ENCODE measurements at regions not wholly inside any gene's neighbourhood (a gene's known extent, or its start where the extent isn't known, plus 50 kb on each side); places are given as distances from the start of the nearest gene placed in this dataset.
"Not testable (repeated sequence)": the region's sequence is repeated elsewhere in the genome, so short reads cannot be mapped to it uniquely, and the experiment has no call there.

GRCh38 chr10:131567279-131568162, 256.0 kb upstream of the TCERG1L start:
- no peak for DNase-seq

- DNase-seq = no peak
Observed at GRCh38 chr10:131568866-131569265, 257.3 kb upstream of the TCERG1L start.

DNA sequence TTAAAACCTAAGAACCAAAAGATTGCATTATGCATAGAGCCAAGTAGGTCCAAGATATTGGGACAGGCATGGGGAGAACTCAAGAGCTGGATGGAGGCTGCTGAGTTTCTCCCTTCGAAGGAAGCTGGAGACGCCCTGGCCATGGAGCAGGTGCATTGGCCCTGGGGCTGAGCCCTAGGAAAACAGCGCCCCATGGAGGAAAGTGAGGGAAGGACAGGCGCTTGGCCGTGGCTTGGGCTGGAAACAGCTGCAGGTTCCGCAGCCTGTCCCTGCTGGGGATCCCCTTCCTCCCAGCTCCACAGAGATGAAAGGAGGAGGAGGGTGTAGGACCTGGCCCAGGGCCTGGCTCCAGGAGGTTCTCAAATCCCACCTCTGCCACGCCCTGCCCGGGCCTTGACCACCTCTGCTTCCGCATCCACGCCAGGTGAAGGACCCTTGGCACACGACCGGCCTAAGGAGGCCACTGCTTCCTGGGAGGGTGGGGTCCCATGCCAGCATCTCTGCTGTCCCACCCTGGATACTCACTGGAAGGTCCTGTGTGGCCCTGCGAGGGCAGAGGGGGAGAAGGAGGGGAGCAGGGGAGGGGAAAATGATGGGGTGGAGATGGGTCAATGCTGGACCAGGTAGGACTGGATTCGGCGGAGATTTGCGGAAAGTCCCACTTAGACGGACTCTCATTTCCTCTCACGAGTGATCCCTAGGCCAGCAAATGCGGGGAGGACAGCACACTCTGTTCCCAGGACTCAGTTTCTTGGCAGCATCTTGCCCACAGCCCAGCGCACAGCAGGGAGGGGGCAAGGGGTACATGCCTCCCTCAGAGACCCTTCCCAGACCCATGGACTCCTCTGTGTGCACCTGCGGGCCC, 258.6 kb upstream of the TCERG1L start:
- no peak for DNase-seq

- no peak for DNase-seq
Observed at GRCh38 chr10:131570716-131571307, 259.3 kb upstream of the TCERG1L start.

GRCh38 chr10:131571346-131571745, 259.8 kb upstream of the TCERG1L start:
- DNase-seq = no peak

- no peak for DNase-seq
Observed at GRCh38 chr10:131571865-131572264, 260.3 kb upstream of the TCERG1L start.

GRCh38 chr10:131573256-131573655, 261.7 kb upstream of the TCERG1L start:
- no peak for DNase-seq

DNA sequence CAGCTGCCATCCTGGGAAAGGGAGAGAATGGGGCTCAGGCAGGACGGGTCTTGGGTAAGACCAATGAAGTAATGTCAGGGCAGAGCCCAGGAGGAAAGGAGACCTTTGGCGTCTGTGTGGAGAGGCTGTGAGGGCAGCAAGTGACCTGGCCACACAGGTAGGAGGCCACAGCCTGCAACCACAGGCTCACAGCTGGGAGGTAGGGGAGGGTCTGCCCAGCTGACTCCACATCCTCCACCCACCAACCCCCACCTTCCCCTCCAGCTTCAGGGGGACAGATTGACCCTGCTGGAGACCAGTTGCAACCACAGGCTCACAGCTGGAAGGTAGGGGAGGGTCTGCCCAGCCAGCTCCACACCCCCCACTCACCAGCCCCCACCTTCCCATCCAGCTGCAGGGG, 262.2 kb upstream of the TCERG1L start:
- DNase-seq = no peak

- no peak for DNase-seq
Observed at GRCh38 chr10:131574363-131574706, 262.8 kb upstream of the TCERG1L start.

- DNase-seq = no peak
Observed at GRCh38 chr10:131574707-131575430, 263.3 kb upstream of the TCERG1L start.

GRCh38 chr10:131575877-131576276, 264.4 kb upstream of the TCERG1L start:
- DNase-seq = no peak

DNA sequence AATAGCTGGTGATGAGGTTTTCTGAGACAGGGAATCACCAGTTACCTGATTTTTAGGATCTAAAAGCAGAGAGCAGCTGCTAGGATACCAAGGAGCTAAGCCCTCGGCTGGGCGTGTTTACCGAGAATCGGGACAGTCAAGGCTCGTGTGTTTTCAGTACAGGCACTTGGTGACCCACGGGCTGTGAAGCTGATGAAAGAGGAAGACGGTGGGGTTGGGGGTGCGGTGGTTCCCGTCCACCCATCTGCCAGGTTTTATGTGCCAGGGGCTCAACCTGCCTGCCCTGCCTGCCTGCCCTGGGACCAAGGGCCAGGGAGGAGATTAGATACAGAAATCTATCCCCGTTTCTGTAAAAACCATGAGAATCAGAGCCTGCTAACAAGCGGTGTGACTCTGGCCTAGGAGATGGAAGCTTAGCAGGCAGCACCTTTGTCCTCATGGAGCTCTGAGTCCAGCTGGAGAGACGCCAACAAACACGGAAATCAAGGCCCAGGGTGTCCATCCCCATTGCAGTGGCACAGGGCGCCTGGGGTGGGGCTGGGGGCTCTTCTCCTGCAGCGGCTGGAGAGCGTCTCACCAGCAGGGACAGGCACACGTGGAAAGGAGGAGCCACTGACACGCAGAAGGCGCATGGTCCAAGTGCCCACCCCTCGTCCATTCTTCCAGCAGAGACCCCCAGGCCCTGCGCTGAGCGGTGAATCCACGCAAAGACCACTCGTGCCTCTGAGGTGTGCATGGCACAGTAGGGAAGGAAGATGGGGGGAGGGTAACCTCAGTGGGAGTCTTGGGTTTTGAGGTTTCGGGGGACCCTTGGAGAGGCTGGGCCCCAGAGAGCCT, 265.0 kb upstream of the TCERG1L start:
- no peak for DNase-seq

DNA sequence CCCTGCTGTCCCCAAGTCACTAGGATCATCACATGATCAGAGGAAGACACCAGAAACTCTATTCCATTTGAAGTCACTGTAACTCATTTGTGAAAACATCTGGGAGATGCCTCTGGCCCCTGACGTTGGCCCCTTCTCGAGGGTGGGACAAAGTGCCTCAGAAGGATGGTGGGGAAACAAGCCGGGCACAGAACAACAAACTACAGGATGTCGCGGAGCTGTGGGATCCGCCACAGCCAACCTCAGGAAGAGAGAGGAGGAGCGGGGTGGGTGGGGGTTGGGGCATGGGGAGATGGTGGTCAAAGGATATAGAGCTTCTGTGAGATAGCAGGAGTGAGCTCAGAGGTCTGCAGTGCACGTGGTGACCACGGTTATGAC, 265.6 kb upstream of the TCERG1L start:
- DNase-seq = no peak

DNA sequence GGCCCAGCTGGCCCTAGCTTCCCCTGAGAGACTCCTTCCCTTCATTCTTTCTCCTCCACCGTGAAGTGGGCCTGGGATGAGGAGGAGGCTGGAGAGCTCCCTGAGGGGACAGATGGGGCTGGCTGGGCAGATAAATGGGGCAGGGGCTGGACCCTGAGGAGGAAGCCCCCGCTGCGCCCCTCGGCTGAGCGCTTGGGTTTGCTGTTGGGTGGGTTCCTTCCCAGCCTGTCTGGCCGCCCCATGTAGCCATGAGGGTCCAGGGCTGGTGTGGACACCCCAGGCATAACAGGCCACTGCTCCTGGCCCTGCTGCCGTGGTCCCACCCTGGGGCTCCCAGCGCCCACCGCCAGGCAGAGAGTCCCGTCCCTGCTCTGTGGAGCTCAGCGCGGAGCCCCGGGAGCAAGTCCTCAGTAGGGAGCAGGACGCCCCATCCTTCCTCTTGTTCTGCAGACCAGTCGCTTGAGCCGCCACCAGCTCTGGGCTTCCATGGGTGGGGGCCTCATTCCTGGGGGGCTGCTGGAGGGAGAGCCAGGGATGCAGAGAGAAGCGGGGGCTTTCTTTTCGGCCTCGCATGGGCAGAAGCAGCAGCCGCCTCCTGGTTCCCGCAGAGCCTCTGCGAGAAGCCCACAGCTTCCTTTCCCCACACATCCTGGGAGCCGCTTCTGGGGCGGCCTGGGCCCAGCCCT, 266.4 kb upstream of the TCERG1L start:
- no peak for DNase-seq

DNA sequence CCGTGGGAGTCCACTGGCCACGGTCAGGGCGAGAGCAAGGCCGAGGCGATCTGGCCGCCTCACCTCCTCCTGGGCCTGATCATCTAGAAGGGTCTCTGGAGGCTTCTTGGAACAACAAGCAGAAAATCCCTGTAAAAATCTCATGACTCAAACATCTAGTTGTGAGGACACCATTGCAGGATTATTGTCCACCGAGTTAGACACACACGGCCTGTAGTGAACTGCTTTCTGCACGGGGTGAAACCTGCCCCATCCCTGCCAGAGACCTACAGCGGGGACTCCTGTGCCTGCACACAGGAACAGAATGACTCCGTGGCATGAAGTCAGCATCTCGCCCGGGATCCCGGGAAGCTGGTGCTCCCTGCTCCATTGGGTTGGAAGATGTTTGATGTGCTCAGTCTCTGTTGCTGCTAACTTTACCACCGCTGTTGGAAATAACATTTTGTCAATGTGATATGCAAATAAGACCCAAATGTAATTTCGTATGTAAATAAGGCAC, 267.0 kb upstream of the TCERG1L start:
- DNase-seq = no peak

DNA sequence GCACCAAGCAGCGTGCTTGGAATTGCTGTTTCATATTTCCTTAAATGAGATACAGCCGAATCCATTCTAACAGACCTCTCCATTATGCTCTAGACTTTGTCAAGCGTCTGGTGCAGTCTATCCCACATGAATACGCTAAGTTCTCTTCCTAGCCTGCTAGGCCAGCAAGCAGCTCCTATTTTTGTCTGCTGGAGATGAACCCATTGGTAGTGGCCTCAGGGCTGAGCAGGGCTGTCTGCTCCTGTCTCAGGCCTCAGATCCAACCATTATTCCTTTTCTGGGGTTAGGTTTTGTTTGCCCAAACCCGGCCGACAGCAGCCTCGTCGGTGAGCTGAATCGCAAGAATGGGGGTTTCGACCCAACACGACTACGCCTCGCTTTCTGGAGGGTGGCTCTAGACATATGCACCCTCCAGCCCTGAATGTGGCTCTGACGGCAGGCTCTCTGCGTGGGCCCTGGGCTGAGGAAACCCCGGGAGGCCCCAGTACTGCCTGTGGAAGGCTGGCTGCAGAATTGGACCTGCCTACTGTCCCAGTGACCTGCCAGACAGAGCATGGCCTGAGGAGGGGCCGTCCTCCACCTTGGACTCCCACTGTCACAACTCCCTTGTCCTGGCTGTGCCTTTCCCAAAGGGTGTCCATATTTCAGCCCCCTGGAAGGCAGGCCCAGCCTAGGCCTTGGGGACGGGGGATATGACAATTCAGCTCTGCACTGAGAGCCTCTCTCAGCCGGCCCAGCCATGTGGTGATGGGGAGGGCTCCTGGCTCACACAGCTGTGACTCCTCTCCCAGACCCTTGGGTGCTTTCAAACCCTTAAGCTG, 267.9 kb upstream of the TCERG1L start:
- DNase-seq = no peak

DNA sequence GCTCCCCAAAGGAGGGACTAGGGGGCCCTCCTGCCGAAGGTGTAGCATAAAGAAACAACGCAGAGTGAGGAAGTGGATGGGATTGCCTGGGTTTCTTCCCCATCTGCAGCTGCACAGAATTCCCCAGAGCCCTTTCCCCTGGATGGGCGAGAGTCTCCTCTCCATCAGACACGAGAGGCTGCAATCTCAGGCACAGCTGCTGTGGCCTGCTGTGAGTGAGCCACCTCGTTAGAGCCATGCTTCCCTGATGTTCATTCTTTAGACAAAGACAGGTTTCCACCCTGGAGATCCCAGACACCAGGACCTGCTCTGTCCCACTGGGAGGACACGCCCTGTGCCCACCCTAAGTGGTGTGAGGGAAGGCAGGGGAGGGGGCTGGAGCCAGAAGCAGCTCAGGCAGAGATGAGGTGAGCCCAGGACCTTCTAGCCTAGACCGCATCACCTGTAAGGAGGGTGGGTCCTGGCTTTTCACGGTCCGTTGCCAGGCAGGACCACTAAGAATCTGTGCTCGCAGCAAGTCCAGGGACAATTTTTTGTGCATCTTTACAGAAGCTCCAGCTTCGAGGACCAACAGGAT, 268.6 kb upstream of the TCERG1L start:
- DNase-seq = no peak

GRCh38 chr10:131580674-131581073, 269.2 kb upstream of the TCERG1L start:
- DNase-seq = no peak

GRCh38 chr10:131581547-131581946, 270.0 kb upstream of the TCERG1L start:
- DNase-seq = not testable (repeated sequence)

- DNase-seq = no peak
Observed at GRCh38 chr10:131584287-131584686, 272.8 kb upstream of the TCERG1L start.

Measured in AML-193 (cell line).